CD4-positive, alpha-beta T cell (primary cell): ENCODE measurements at regions not wholly inside any gene's neighbourhood (a gene's known extent, or its start where the extent isn't known, plus 50 kb on each side); places are given as distances from the start of the nearest gene placed in this dataset.

Experiments used
- ATAC-seq: fragments of 200-7000 bp; cut with Tn5 transposase; one replicate; pipeline ENCODE4 v1.10.0; 2022; ENCODE audit warnings: mild to moderate bottlenecking; ENCODE audit not compliant: poor library complexity
- CTCF ChIA-PET: fragments of 350-600 bp; sonication (Branson Sonifier 250); formaldehyde crosslinking; loops from one replicate; lab custom pipeline; 2021; ENCODE audit warnings: antibody characterized with exemption, inconsistent platforms; lab: Charles Lee
- POLR2A ChIA-PET: fragments of 350-600 bp; sonication (Branson Sonifier 250); formaldehyde crosslinking; loops from one replicate; lab custom pipeline; 2021; ENCODE audit warnings: antibody characterized with exemption, inconsistent platforms; lab: Charles Lee
- DNase-seq, 14 experiments: peaks; one replicate each; pipeline ENCODE4 v3.0.0-alpha.2; 2013 to 2020; ENCODE audit warnings: mixed read lengths in 2 of 14
- H3K27ac ChIP-seq, 2 donors: one replicate each; pipeline versions ENCODE4 v1.5.1 to v1.7.0; 2013; ENCODE audit warnings: low read length in 2 of 2, low read depth in 1 of 2, mild to moderate bottlenecking in 1 of 2
- H3K27me3 ChIP-seq, 2 experiments: 1 replicate in 1 of 2; 2 replicates in 1 of 2; pipeline versions ENCODE4 v1.6.1 to v1.7.0; 2013; ENCODE audit warnings: low read length in 2 of 2, control low read depth in 1 of 2, mild to moderate bottlenecking in 1 of 2, moderate library complexity in 1 of 2; ENCODE audit not compliant: insufficient read depth in 2 of 2, control insufficient read depth in 1 of 2
- H3K36me3 ChIP-seq: one replicate; pipeline ENCODE4 v1.6.1; 2013; ENCODE audit warnings: low read length, control low read depth; ENCODE audit not compliant: insufficient read depth
- H3K4me1 ChIP-seq: one replicate; pipeline ENCODE4 v1.6.1; 2013; ENCODE audit warnings: low read length, control low read depth; ENCODE audit not compliant: insufficient read depth
- H3K4me3 ChIP-seq: one replicate; pipeline ENCODE4 v1.5.1; 2013; ENCODE audit warnings: mild to moderate bottlenecking, low read length, moderate library complexity
- H3K9me3 ChIP-seq, 2 experiments: 1 replicate in 1 of 2; 2 replicates in 1 of 2; pipeline versions ENCODE4 v1.6.1 to v1.7.0; 2013; ENCODE audit warnings: low read length in 2 of 2, mild to moderate bottlenecking in 2 of 2, control low read depth in 1 of 2, moderate library complexity in 1 of 2; ENCODE audit not compliant: control insufficient read depth in 1 of 2, insufficient read depth in 1 of 2
- H3K27ac Mint-ChIP-seq: one replicate; pipeline ENCODE4 v1.8.0; 2020; ENCODE audit warnings: mixed read lengths
- H3K27me3 Mint-ChIP-seq: one replicate; pipeline ENCODE4 v1.8.0; 2021; ENCODE audit warnings: mixed read lengths
- H3K36me3 Mint-ChIP-seq: one replicate; pipeline ENCODE4 v1.8.0; 2021; ENCODE audit warnings: low read depth, mixed read lengths
- H3K4me1 Mint-ChIP-seq: one replicate; pipeline ENCODE4 v1.8.0; 2021; ENCODE audit warnings: low read depth, mixed read lengths
- H3K4me3 Mint-ChIP-seq: one replicate; pipeline ENCODE4 v1.8.0; 2020; ENCODE audit warnings: mild to moderate bottlenecking, mixed read lengths
- H3K9me3 Mint-ChIP-seq: one replicate; pipeline ENCODE4 v1.8.0; 2020; ENCODE audit warnings: mixed read lengths
- intact Hi-C, 2 experiments: fragments of 100-400 bp; cut with DNase I in 1 of 2; cut with micrococcal nuclease in 1 of 2; formaldehyde crosslinking; loops; one replicate each; pipeline versions ENCODE4 v1.15.1 to v1.9.0; 2023 to 2025; cut with DNase I, micrococcal nuclease
- TF ChIP-seq, protein P1 (sequence below): fragments of 200-600 bp; IDR thresholded peaks from one replicate; pipeline ENCODE4 v1.8.0; 2022; ENCODE audit warnings: antibody characterized with exemption, mild to moderate bottlenecking

- Histone ChIP-seq H3K27ac (no peak overlapping the region), H3K4me1 (no peaks in the 10 kb centered on the region), H3K36me3 (no peaks in the 10 kb centered on the region), H3K9me3 (peaks cover 0 to 17% of the 10 kb centered on the region in 2 experiments), H3K4me3 (no peak overlapping the region), H3K27me3 (no peaks in the 10 kb centered on the region)
- DNase-seq (no peak), ATAC-seq (no peak)
- TF ChIP-seq, protein P1, sequence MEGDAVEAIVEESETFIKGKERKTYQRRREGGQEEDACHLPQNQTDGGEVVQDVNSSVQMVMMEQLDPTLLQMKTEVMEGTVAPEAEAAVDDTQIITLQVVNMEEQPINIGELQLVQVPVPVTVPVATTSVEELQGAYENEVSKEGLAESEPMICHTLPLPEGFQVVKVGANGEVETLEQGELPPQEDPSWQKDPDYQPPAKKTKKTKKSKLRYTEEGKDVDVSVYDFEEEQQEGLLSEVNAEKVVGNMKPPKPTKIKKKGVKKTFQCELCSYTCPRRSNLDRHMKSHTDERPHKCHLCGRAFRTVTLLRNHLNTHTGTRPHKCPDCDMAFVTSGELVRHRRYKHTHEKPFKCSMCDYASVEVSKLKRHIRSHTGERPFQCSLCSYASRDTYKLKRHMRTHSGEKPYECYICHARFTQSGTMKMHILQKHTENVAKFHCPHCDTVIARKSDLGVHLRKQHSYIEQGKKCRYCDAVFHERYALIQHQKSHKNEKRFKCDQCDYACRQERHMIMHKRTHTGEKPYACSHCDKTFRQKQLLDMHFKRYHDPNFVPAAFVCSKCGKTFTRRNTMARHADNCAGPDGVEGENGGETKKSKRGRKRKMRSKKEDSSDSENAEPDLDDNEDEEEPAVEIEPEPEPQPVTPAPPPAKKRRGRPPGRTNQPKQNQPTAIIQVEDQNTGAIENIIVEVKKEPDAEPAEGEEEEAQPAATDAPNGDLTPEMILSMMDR: no peak
- CTCF ChIA-PET: no interaction called here
- H3K4me1 Mint-ChIP-seq: no peaks in the 10 kb centered on the region
- no peak overlapping the region for H3K4me3 Mint-ChIP-seq
- H3K36me3 Mint-ChIP-seq: no peaks in the 10 kb centered on the region
- H3K27ac Mint-ChIP-seq: no peak overlapping the region
- intact Hi-C loops: no loop called here
- H3K9me3 Mint-ChIP-seq: peaks cover 2% of the 10 kb centered on the region
- H3K27me3 Mint-ChIP-seq: no peaks in the 10 kb centered on the region
- POLR2A ChIA-PET: no interaction called here
Observed at GRCh38 chr4:161248880-161249279, 914.9 kb downstream of the FSTL5 start.

- H3K9me3 ChIP-seq: peaks cover 3 to 17% of the 10 kb centered on the region in 2 experiments
- no peaks in the 10 kb centered on the region for H3K27me3 Mint-ChIP-seq
- ATAC-seq: no peak
- no peak overlapping the region for H3K27ac ChIP-seq
- no peaks in the 10 kb centered on the region for H3K27me3 ChIP-seq
- no peak overlapping the region for H3K27ac Mint-ChIP-seq
- POLR2A ChIA-PET: no interaction called here
- H3K36me3 ChIP-seq: no peaks in the 10 kb centered on the region
- TF ChIP-seq, protein P1: no peak
- no peaks in the 10 kb centered on the region for H3K36me3 Mint-ChIP-seq
- H3K4me3 ChIP-seq: no peak overlapping the region
- no peak for DNase-seq
- H3K4me1 Mint-ChIP-seq: no peaks in the 10 kb centered on the region
- CTCF ChIA-PET: no interaction called here
- no peaks in the 10 kb centered on the region for H3K4me1 ChIP-seq
- no peak overlapping the region for H3K4me3 Mint-ChIP-seq
- intact Hi-C loops: no loop called here
- H3K9me3 Mint-ChIP-seq: peaks cover 2% of the 10 kb centered on the region
Observed at GRCh38 chr4:161247831-161248230, 916.0 kb downstream of the FSTL5 start.

DNA sequence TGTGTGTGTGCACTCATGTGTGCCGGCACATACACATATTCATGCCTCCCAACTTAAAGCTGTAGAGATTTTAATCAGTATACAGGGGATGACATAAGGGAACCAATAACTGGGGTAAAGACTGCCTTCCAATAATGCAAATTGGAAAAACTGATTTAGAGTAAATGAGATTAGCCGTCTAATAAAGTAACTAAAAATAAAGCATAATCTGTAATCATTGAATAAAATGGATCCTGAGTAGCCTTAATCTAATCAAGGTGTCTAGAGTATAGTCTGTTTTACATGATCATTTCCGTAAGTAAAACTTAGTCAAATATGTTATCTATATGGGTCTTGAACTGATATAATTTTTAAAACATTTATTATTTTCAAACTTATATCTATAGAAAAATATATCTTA lies 925.8 kb downstream of the FSTL5 start:
- intact Hi-C loops: no loop called here

More for the DNA sequence above, 925.8 kb downstream of the FSTL5 start:
- CTCF ChIA-PET: no interaction called here
- Histone ChIP-seq H3K4me3 (no peak overlapping the region), H3K4me1 (no peaks in the 10 kb centered on the region), H3K36me3 (no peaks in the 10 kb centered on the region), H3K27me3 (no peaks in the 10 kb centered on the region), H3K9me3 (peaks cover 0 to 3% of the 10 kb centered on the region in 2 experiments), H3K27ac (no peak overlapping the region)
- Mint-ChIP-seq H3K4me3 (no peak overlapping the region), H3K27ac (no peak overlapping the region), H3K27me3 (no peaks in the 10 kb centered on the region), H3K4me1 (no peaks in the 10 kb centered on the region), H3K9me3 (peaks cover 7% of the 10 kb centered on the region), H3K36me3 (no peaks in the 10 kb centered on the region)
- TF ChIP-seq, protein P1: no peak
- POLR2A ChIA-PET: no interaction called here
- DNase-seq: no peak
- ATAC-seq: no peak
